HUES64 (cell line): ENCODE measurements at regions not wholly inside any gene's neighbourhood (a gene's known extent, or its start where the extent isn't known, plus 50 kb on each side); places are given as distances from the start of the nearest gene placed in this dataset.
"Not testable (repeated sequence)": the region's sequence is repeated elsewhere in the genome, so short reads cannot be mapped to it uniquely, and the experiment has no call there.

Experiments
- H3K27ac ChIP-seq: 2 replicates; pipeline ENCODE4 v1.7.0; 2013; ENCODE audit warnings: low read depth, low read length, inconsistent platforms
- H3K27me3 ChIP-seq: 2 replicates; pipeline ENCODE4 v1.6.1; 2013; ENCODE audit warnings: mild to moderate bottlenecking, low read length; ENCODE audit not compliant: insufficient read depth
- H3K36me3 ChIP-seq: 2 replicates; pipeline ENCODE4 v1.6.1; 2013; ENCODE audit warnings: mild to moderate bottlenecking, low read length; ENCODE audit not compliant: insufficient read depth
- H3K4me1 ChIP-seq: 2 replicates; pipeline ENCODE4 v1.6.1; 2013; ENCODE audit warnings: mild to moderate bottlenecking, low read length, moderate library complexity; ENCODE audit not compliant: insufficient read depth
- H3K4me3 ChIP-seq: 2 replicates; pipeline ENCODE4 v1.5.1; 2013; ENCODE audit warnings: mild to moderate bottlenecking, low read length, moderate library complexity
- H3K9ac ChIP-seq: 2 replicates; pipeline ENCODE4 v1.6.1; 2013; ENCODE audit warnings: mild to moderate bottlenecking, low read depth, low read length
- H3K9me3 ChIP-seq: 2 replicates; pipeline ENCODE4 v1.6.1; 2013; ENCODE audit warnings: low read depth, low read length; ENCODE audit not compliant: insufficient read depth
- WGBS: fragments of 150-250, 120-280 bp; methylation state at CpG from one replicate; pipeline ENCODE4 v1.1.7; 2013; ENCODE audit warnings: missing lambda C conversion rate; 5-methylcytosine and 5-hydroxymethylcytosine counted together

- H3K4me1 ChIP-seq, result peaks cover 14% of the 10 kb centered on the region; the same call in 1 of the 2 replicates
- no peaks in the 10 kb centered on the region for H3K9me3 ChIP-seq
- no peak overlapping the region for H3K27ac ChIP-seq
- H3K9ac ChIP-seq, result no peak overlapping the region
- H3K4me3 ChIP-seq, result no peak overlapping the region
- 73% methylated on average over 3 of the region's 3 CpGs for WGBS
- H3K27me3 ChIP-seq, result no peaks in the 10 kb centered on the region
- H3K36me3 ChIP-seq, result no peaks in the 10 kb centered on the region
These were observed 583.7 kb downstream of the EPM2A start for GRCh38 chr6:145151624-145152023.

GRCh38 chr6:145153495-145153894, 581.8 kb downstream of the EPM2A start:
- Histone ChIP-seq H3K27me3 (no peaks in the 10 kb centered on the region), H3K4me1 (peaks cover 13% of the 10 kb centered on the region; the same call in 1 of the 2 replicates), H3K36me3 (no peaks in the 10 kb centered on the region), H3K27ac (no peak overlapping the region), H3K9ac (no peak overlapping the region), H3K4me3 (no peak overlapping the region), H3K9me3 (peaks cover 7% of the 10 kb centered on the region; the same call in 1 of the 2 replicates)
- 78% methylated on average over 6 of the region's 6 CpGs for WGBS

DNA sequence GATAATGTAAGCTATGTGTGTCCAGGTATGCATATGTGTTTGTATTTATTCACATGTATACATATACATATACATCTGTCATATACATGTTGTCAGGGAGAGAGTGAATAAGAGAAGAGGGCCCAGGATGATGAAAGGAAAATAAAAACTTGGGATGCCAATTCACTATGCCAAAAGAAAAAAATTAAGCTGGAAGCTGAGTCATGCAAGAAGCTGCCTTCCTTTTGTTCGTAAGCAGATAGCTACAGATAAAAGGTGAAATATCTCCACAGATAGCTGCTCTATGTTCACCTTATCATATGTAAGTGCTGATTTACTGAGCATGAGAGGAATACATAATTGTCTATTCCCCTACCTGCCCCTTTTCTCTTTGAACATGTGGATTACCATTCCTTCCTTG, 579.9 kb downstream of the EPM2A start:
- no peak overlapping the region for H3K4me3 ChIP-seq
- WGBS, result 80% methylated on average over 1 of the region's 1 CpG

GRCh38 chr6:145155873-145156782, 579.2 kb downstream of the EPM2A start:
- Histone ChIP-seq H3K27me3 (no peaks in the 10 kb centered on the region), H3K36me3 (no peaks in the 10 kb centered on the region), H3K4me1 (0 out of 2 replicates have a peak, but pooled peaks cover 5% of the 10 kb centered on the region), H3K9me3 (peaks cover 18% of the 10 kb centered on the region), H3K9ac (no peak overlapping the region), H3K4me3 (no peak overlapping the region), H3K27ac (no peak overlapping the region)
- 93% methylated on average over 2 of the region's 2 CpGs for WGBS

More for the DNA sequence above, 579.9 kb downstream of the EPM2A start:
- H3K9me3 ChIP-seq, result peaks cover 18% of the 10 kb centered on the region
- 0 out of 2 replicates have a peak, but pooled peaks cover 5% of the 10 kb centered on the region for H3K4me1 ChIP-seq
- no peak overlapping the region for H3K9ac ChIP-seq
- no peaks in the 10 kb centered on the region for H3K36me3 ChIP-seq
- no peak overlapping the region for H3K27ac ChIP-seq
- H3K27me3 ChIP-seq, result no peaks in the 10 kb centered on the region

DNA sequence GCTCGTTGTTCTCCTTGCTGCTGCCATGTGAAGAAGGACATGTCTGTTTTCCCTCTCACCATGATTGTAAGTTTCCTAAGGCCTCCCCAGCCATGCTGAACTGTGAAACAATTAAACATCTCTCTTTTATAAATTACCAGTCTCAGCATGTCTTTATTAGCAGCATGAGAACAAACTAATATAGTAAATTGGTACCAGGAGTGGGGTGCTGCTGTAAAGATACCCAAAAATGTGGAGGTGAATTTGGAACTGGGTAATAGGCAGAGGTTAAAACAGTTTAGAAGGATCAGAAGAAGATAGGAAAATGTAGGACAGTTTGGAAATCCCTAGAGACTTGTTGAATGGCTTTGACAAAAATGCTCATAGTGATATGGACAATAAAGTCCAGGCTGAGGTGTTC, 576.7 kb downstream of the EPM2A start:
- H3K36me3 ChIP-seq, H3K9ac ChIP-seq, H3K4me1 ChIP-seq, H3K27me3 ChIP-seq, H3K4me3 ChIP-seq, H3K27ac ChIP-seq: not testable (repeated sequence)
- WGBS, result 69% methylated on average over 1 of the region's 1 CpG
- peaks cover 18% of the 10 kb centered on the region for H3K9me3 ChIP-seq

DNA sequence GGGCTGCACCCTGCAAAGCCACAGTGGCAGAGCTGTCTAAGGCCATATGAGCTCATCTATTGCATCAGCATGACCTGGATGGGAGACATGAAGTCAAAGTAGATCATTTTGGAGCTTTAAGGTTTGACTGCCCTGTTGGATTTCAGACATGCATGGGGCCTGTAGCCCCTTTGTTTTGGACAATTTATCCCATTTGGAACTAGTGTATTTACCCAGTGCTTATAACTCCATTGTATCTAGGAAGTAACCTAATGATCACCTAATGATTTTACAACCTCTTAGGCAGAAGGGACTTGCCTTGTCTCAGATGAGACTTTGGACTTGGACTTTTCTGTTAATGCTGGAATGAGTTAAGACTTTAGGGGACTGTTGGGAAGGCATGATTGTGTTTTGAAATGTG, 575.4 kb downstream of the EPM2A start:
- H3K27me3 ChIP-seq, result no peaks in the 10 kb centered on the region
- H3K4me3 ChIP-seq, result no peak overlapping the region
- H3K36me3 ChIP-seq, result no peaks in the 10 kb centered on the region
- no peaks in the 10 kb centered on the region for H3K4me1 ChIP-seq
- no peak overlapping the region for H3K27ac ChIP-seq
- no peak overlapping the region for H3K9ac ChIP-seq
- peaks cover 18% of the 10 kb centered on the region for H3K9me3 ChIP-seq

DNA sequence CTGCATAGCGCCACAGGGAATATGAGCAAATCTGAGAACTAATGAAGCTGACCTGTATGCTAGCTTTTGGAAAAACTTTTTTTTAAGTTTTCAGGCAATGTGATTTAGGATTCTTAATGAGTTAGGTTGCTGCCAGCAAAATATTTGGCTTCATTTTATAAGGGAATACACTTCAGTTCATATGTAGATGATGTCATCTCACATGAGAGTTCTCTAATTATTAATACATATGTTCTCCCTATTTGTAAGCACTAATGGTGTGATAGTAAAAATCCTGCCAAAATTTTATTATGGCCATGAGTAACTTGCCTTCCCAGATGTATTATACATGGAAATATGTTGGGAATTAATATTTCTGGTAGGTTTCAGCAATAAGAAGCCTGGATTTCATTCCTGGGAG, 573.8 kb downstream of the EPM2A start:
- Histone ChIP-seq H3K4me3 (no peak overlapping the region), H3K36me3 (no peaks in the 10 kb centered on the region), H3K27me3 (no peaks in the 10 kb centered on the region), H3K9me3 (peaks cover 18% of the 10 kb centered on the region), H3K27ac (no peak overlapping the region), H3K4me1 (no peaks in the 10 kb centered on the region), H3K9ac (no peak overlapping the region)
- 100% methylated on average over 1 of the region's 1 CpG for whole genome bisulfite sequencing

DNA sequence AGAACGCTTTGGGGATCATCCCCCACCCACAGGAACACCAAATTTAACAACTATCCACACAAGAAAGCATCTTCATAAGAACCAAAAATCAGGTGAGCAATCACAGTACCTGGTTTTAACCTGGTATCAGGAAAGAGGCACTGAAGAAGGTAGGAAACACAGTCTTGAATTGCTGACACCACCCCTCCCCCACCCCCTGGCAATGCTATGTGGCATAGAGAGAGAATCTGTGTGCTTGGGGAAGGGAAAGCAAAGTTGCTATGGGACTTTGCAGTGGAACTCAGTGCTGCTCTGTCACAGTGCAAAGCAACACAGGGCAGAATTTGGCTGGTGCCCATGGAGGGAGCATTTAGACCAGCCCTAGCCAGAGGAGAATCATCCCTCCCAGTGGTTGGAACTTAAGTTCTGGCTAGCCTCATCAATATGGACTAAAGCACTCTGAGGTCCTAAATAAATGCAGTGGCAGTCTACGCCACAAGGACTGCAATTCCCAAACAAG, 565.5 kb downstream of the EPM2A start:
- peaks cover 4% of the 10 kb centered on the region; the same call in 1 of the 2 replicates for H3K4me1 ChIP-seq
- no peaks in the 10 kb centered on the region for H3K9me3 ChIP-seq
- H3K27me3 ChIP-seq, result no peaks in the 10 kb centered on the region
- H3K4me3 ChIP-seq, result no peak overlapping the region
- no peak overlapping the region for H3K9ac ChIP-seq
- no peak overlapping the region for H3K27ac ChIP-seq
- no peaks in the 10 kb centered on the region for H3K36me3 ChIP-seq
- 93% methylated on average over 2 of the region's 2 CpGs for WGBS

- Histone ChIP-seq H3K36me3 (no peaks in the 10 kb centered on the region), H3K27ac (no peak overlapping the region), H3K9ac (no peak overlapping the region), H3K9me3 (peaks cover 5% of the 10 kb centered on the region; the same call in 1 of the 2 replicates), H3K4me1 (no peaks in the 10 kb centered on the region), H3K4me3 (no peak overlapping the region), H3K27me3 (no peaks in the 10 kb centered on the region)
- WGBS, result 98% methylated on average over 4 of the region's 6 CpGs
These were observed 559.9 kb downstream of the EPM2A start for GRCh38 chr6:145175470-145175869.

DNA sequence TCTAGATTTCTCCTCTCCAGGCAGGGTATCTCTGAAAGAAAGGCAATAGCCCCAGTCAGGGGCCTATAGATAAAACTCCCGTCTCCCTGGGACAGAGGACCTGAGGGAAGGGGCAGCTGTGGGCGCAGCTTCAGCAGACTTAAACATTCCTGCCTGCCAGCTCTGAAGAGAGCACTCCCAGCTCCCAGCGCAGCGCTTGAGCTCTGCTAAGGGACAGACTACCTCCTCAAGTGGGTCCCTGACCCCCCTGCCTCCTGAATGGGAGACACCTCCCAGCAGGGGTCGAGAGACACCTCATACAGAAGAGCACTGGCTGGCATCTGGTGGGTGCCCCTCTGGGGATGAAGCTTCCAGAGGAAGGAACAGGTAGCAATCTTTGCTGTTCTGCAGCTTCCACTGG, 556.9 kb downstream of the EPM2A start:
- Histone ChIP-seq H3K4me1 (no peaks in the 10 kb centered on the region), H3K36me3 (no peaks in the 10 kb centered on the region), H3K27me3 (no peaks in the 10 kb centered on the region), H3K27ac (no peak overlapping the region), H3K4me3 (no peak overlapping the region), H3K9ac (no peak overlapping the region), H3K9me3 (peaks cover 5% of the 10 kb centered on the region; the same call in 1 of the 2 replicates)
- 91% methylated on average over 5 of the region's 5 CpGs for WGBS

DNA sequence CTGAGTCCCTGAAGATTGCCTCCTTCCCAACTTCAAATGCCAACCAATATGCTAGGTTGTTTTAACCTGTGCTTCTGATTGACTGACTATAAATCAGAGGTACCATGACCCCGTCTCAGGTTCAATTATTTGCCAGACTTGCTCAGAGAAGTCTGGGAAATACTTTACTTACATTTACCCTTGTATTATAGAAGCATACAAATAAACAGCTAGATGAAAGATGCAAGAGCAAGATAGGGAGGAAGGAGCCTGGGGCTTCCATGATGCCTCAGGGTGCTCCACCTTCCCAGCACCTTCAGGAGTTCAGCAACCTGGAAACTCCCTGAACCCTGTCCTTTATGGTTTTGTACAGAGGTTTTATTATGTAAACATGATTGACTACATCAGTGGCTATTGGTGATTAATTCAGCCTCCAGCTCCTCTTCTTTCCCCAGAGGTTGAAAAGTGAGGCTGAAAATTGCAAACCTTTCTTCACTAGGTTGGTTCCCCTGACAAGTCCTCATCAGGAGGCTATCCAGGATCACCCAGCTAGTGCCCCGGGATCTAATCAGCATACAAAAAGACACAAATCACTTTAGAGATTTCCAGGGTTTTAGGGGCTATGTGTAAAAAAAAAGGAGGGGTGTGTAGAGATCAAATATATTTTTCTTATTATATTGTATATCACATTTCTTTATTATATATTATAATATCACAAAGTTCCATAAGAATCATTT, 547.7 kb downstream of the EPM2A start:
- H3K4me3 ChIP-seq, result no peak overlapping the region
- 64% methylated on average over 2 of the region's 2 CpGs for WGBS
- H3K36me3 ChIP-seq, result no peaks in the 10 kb centered on the region
- peaks cover 4% of the 10 kb centered on the region; the same call in 1 of the 2 replicates for H3K4me1 ChIP-seq
- H3K9ac ChIP-seq, result no peak overlapping the region
- no peaks in the 10 kb centered on the region for H3K9me3 ChIP-seq
- no peaks in the 10 kb centered on the region for H3K27me3 ChIP-seq
- H3K27ac ChIP-seq, result no peak overlapping the region
